KMS-11 (cell line): ENCODE measurements at regions not wholly inside any gene's neighbourhood (a gene's known extent, or its start where the extent isn't known, plus 50 kb on each side); places are given as distances from the start of the nearest gene placed in this dataset.

Source experiments
- H2AFZ ChIP-seq: fragments of 200-600 bp; sonication (generic); 2 replicates; pipeline ENCODE4 v1.6.1; 2016; ENCODE audit warnings: antibody characterized with exemption, mixed run types, low read depth
- H3K27ac ChIP-seq: fragments of 200-600 bp; sonication (generic); 2 replicates; pipeline ENCODE4 v1.6.1; 2016; ENCODE audit warnings: mild to moderate bottlenecking, mixed run types
- H3K27me3 ChIP-seq: fragments of 200-600 bp; sonication (generic); 2 replicates; pipeline ENCODE4 v1.6.1; 2017; ENCODE audit warnings: mild to moderate bottlenecking, low read depth, mixed run types, moderate library complexity; ENCODE audit not compliant: insufficient read depth
- H3K36me3 ChIP-seq: fragments of 200-600 bp; sonication (generic); 2 replicates; pipeline ENCODE4 v1.6.1; 2017; ENCODE audit warnings: mild to moderate bottlenecking, mixed run types; ENCODE audit not compliant: insufficient read depth
- H3K4me1 ChIP-seq: fragments of 200-600 bp; sonication (generic); 2 replicates; pipeline ENCODE4 v1.6.1; 2016; ENCODE audit warnings: mild to moderate bottlenecking, low read depth, mixed run types; ENCODE audit not compliant: poor library complexity, severe bottlenecking
- H3K4me2 ChIP-seq: fragments of 200-600 bp; sonication (generic); 2 replicates; pipeline ENCODE4 v1.7.0; 2016; ENCODE audit warnings: mild to moderate bottlenecking, mixed run types
- H3K4me3 ChIP-seq: fragments of 200-600 bp; sonication (generic); IDR thresholded peaks from 2 replicates; pipeline ENCODE4 v1.6.1; 2017; ENCODE audit warnings: low read depth, low read length, mixed read lengths; ENCODE audit not compliant: insufficient read depth
- H3K79me2 ChIP-seq: fragments of 200-600 bp; sonication (generic); 2 replicates; pipeline ENCODE4 v1.6.1; 2016; ENCODE audit warnings: low read depth, mixed run types; ENCODE audit not compliant: insufficient read depth
- H3K9ac ChIP-seq: fragments of 200-600 bp; sonication (generic); 2 replicates; pipeline ENCODE4 v1.6.1; 2016; ENCODE audit warnings: mild to moderate bottlenecking, mixed run types
- H4K20me1 ChIP-seq: fragments of 200-600 bp; sonication (generic); 2 replicates; pipeline ENCODE4 v1.6.1; 2016; ENCODE audit warnings: mild to moderate bottlenecking, mixed run types; ENCODE audit not compliant: insufficient read depth
- TF ChIP-seq, protein P1 (sequence below): fragments of 200-600 bp; sonication (generic); conservative IDR thresholded peaks from 2 replicates; pipeline ENCODE4 v1.6.1; 2017; ENCODE audit warnings: low read depth, mild to moderate bottlenecking, antibody characterized with exemption, low read length, moderate library complexity, mixed read lengths

DNA sequence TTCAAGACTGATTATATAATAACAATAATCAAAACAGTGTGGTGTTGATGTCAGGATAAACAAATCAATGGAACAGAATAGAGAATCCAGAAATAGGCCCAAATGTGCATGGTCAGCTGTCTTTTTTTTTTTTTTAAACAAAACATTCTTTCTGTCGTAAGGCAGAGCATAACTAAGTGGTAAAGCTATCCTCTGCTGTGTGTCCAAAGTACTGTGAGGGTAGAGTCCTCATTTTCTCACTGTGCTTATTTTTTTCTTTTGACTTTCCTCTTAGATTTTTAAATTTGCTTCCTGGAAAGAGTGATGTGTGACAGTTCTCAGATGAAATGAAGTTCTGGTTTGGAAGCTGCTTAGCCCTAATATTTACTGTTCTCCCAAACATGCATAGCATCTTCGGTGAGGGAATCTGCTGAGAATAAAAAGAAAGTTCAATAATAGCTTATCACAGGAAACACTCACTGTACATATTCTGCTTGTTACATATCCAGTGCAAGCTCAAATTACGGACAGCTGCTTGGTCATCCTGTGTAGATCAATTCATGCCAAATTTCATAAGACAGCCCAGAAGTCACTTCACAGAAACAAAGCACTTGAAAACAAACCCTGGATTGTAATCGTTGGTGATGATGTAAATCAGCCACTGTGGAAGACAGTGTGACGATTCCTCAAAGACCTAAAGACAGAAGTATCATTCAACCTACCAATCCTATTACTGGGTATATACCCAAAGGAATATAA, 423.9 kb downstream of the NEBL start:
- no peaks in the 10 kb centered on the region for H3K4me1 ChIP-seq
- H3K27me3 ChIP-seq: no peaks in the 10 kb centered on the region
- H3K27ac ChIP-seq: no peak overlapping the region
- H3K79me2 ChIP-seq: no peaks in the 10 kb centered on the region
- no peaks in the 10 kb centered on the region for H3K36me3 ChIP-seq
- no peak overlapping the region for H3K9ac ChIP-seq
- H2AFZ ChIP-seq: no peak overlapping the region
- TF ChIP-seq, protein P1, sequence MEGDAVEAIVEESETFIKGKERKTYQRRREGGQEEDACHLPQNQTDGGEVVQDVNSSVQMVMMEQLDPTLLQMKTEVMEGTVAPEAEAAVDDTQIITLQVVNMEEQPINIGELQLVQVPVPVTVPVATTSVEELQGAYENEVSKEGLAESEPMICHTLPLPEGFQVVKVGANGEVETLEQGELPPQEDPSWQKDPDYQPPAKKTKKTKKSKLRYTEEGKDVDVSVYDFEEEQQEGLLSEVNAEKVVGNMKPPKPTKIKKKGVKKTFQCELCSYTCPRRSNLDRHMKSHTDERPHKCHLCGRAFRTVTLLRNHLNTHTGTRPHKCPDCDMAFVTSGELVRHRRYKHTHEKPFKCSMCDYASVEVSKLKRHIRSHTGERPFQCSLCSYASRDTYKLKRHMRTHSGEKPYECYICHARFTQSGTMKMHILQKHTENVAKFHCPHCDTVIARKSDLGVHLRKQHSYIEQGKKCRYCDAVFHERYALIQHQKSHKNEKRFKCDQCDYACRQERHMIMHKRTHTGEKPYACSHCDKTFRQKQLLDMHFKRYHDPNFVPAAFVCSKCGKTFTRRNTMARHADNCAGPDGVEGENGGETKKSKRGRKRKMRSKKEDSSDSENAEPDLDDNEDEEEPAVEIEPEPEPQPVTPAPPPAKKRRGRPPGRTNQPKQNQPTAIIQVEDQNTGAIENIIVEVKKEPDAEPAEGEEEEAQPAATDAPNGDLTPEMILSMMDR: no peak
- H4K20me1 ChIP-seq: no peaks in the 10 kb centered on the region
- no peak overlapping the region for H3K4me3 ChIP-seq
- H3K4me2 ChIP-seq: no peak overlapping the region

DNA sequence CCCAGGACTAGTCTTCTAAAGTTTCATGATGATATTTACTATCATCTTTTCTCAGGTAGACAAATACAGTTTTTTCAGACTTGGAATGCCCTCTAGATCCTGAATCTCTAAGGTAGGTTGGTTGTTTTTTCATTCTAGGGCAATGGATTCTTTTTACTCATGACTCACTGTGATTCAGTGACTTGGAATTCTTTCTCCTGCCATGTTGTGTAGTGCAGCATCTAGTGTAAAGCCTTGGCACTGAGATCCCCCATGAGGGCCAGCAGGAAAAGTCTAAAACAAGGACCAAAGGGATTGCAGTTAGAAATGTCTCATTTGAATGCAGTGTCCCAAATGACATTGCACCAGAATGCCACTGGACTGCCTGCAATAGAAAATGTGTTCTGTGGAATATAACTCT, 430.4 kb downstream of the NEBL start:
- Histone ChIP-seq H3K27me3 (no peaks in the 10 kb centered on the region), H3K4me2 (no peak overlapping the region), H3K36me3 (no peaks in the 10 kb centered on the region), H3K27ac (no peak overlapping the region), H2AFZ (no peak overlapping the region), H3K79me2 (no peaks in the 10 kb centered on the region), H3K9ac (no peak overlapping the region), H3K4me3 (no peak overlapping the region), H3K4me1 (no peaks in the 10 kb centered on the region), H4K20me1 (no peaks in the 10 kb centered on the region)
- TF ChIP-seq, protein P1: no peak

DNA sequence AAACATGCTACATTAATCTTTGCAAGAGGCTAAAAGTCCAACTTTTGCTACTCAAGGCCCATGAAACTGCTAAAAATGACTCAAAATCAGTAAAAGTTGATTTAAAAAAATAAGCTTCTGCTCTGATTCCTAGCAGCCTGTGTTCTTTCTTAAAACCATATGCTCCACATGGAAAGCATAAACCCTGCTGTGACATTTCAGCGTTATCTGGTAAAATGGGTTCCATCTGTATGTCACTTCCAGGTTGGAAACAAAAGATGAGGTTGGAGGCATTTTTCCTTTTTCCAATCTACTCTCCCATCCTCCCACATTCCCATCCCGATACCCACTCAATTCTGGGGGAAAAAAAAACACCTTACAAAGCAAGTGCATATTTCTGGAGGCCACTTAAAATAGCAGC, 439.5 kb downstream of the NEBL start:
- Histone ChIP-seq H3K4me2 (no peak overlapping the region), H2AFZ (no peak overlapping the region), H3K36me3 (no peaks in the 10 kb centered on the region), H4K20me1 (no peaks in the 10 kb centered on the region), H3K27ac (no peak overlapping the region), H3K27me3 (no peaks in the 10 kb centered on the region), H3K4me1 (no peaks in the 10 kb centered on the region), H3K79me2 (no peaks in the 10 kb centered on the region), H3K4me3 (no peak overlapping the region), H3K9ac (no peak overlapping the region)
- TF ChIP-seq, protein P1: no peak

DNA sequence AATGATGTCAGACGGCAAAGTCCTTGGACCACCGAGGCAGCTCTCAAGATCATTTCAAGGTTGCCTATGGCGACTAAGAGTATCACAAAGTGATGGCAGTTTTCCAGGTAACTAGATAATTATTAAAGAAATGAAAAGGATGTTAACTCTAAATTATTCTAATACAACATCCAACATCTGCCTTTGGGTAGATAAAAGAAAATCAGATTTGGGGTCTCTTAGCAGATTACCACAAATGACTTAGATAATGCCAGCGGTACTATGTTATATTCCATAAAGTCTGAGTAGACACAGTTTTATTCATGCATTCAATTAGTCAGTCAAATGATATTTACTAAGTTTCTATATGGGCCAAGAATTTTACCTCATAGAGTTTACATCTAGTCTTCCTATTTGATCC, 441.3 kb downstream of the NEBL start:
- no peak overlapping the region for H3K4me2 ChIP-seq
- H3K4me1 ChIP-seq: no peaks in the 10 kb centered on the region
- H3K4me3 ChIP-seq: no peak overlapping the region
- H4K20me1 ChIP-seq: no peaks in the 10 kb centered on the region
- H3K27ac ChIP-seq: no peak overlapping the region
- no peaks in the 10 kb centered on the region for H3K36me3 ChIP-seq
- TF ChIP-seq, protein P1: no peak
- no peaks in the 10 kb centered on the region for H3K27me3 ChIP-seq
- H3K9ac ChIP-seq: no peak overlapping the region
- no peak overlapping the region for H2AFZ ChIP-seq
- no peaks in the 10 kb centered on the region for H3K79me2 ChIP-seq
